Kidney epithelial cell (primary cell): ENCODE measurements at regions not wholly inside any gene's neighbourhood (a gene's known extent, or its start where the extent isn't known, plus 50 kb on each side); places are given as distances from the start of the nearest gene placed in this dataset.

Source experiments
- DNase-seq: peaks from one replicate; pipeline ENCODE4 v3.0.0-alpha.2; 2010; ENCODE audit warnings: low read depth
- H3K27me3 ChIP-seq: 2 replicates; pipeline ENCODE4 v1.6.0; 2011; ENCODE audit warnings: low read length; ENCODE audit not compliant: control insufficient read depth, insufficient read depth
- H3K36me3 ChIP-seq: 2 replicates; pipeline ENCODE4 v1.5.1; 2011; ENCODE audit warnings: low read length; ENCODE audit not compliant: control insufficient read depth, insufficient read depth
- H3K4me3 ChIP-seq: 2 replicates; pipeline ENCODE4 v1.5.1; 2011; ENCODE audit warnings: low read depth, mild to moderate bottlenecking, control low read depth, low read length
- CTCF ChIP-seq: IDR thresholded peaks from 2 replicates; pipeline ENCODE4 v1.5.1; 2011; ENCODE audit warnings: mild to moderate bottlenecking, moderate library complexity, low read length, control low read depth, inconsistent platforms; ENCODE audit not compliant: insufficient read depth, poor library complexity, severe bottlenecking

GRCh38 chr4:24213961-24214360 is 324.1 kb upstream of the PPARGC1A start:
- no peak overlapping the region for H3K4me3 ChIP-seq

GRCh38 chr4:24212642-24213041 is 322.8 kb upstream of the PPARGC1A start:
- Histone ChIP-seq H3K27me3 (no peaks in the 10 kb centered on the region), H3K4me3 (no peak overlapping the region), H3K36me3 (no peaks in the 10 kb centered on the region)
- DNase-seq, result no peak
- TF ChIP-seq CTCF, result no peak

More at GRCh38 chr4:24213961-24214360, 324.1 kb upstream of the PPARGC1A start:
- no peak for DNase-seq
- no peaks in the 10 kb centered on the region for H3K36me3 ChIP-seq
- TF ChIP-seq CTCF, result no peak
- no peaks in the 10 kb centered on the region for H3K27me3 ChIP-seq

- no peak overlapping the region for H3K4me3 ChIP-seq
- DNase-seq, result no peak
- H3K36me3 ChIP-seq, result no peaks in the 10 kb centered on the region
- no peak for TF ChIP-seq CTCF
- no peaks in the 10 kb centered on the region for H3K27me3 ChIP-seq
Observed at GRCh38 chr4:24211856-24212255, 322.0 kb upstream of the PPARGC1A start.

GRCh38 chr4:24210332-24210902 is 320.6 kb upstream of the PPARGC1A start:
- Histone ChIP-seq H3K4me3 (no peak overlapping the region), H3K27me3 (no peaks in the 10 kb centered on the region), H3K36me3 (no peaks in the 10 kb centered on the region)
- peak; percentile 48 for DNase-seq
- TF ChIP-seq CTCF, result no peak

- H3K36me3 ChIP-seq, result no peaks in the 10 kb centered on the region
- TF ChIP-seq CTCF, result no peak
- no peak for DNase-seq
- no peaks in the 10 kb centered on the region for H3K27me3 ChIP-seq
- no peak overlapping the region for H3K4me3 ChIP-seq
Observed at GRCh38 chr4:24209906-24210305, 320.1 kb upstream of the PPARGC1A start.

- no peak for DNase-seq
- no peak for TF ChIP-seq CTCF
Observed at GRCh38 chr4:24209131-24209530, 319.3 kb upstream of the PPARGC1A start.

More at GRCh38 chr4:24209131-24209530, 319.3 kb upstream of the PPARGC1A start:
- no peaks in the 10 kb centered on the region for H3K36me3 ChIP-seq
- H3K27me3 ChIP-seq, result no peaks in the 10 kb centered on the region
- H3K4me3 ChIP-seq, result no peak overlapping the region
